ENCODE measurements at regions not wholly inside any gene's neighbourhood (a gene's known extent, or its start where the extent isn't known, plus 50 kb on each side); places are given as distances from the start of the nearest gene placed in this dataset.

DNA sequence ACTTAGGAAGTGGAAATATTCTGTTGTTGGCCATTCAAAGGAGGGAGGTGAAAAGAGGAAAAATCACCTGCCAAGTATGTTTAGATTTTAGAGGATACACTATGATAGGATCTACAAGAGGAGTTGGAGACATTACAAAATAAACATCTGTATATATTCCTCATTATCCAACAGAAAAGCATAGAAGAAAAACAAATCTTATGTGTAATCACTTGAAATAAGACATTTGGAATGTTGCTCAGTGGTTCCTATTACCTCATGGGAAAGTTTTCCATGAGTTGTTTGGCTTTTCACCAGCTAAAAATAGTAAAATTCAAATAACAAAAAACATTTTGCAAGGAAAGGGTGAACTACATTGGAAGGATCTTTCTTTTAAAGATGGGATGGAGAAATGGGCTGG lies 76.7 kb upstream of the CARMIL1 start:
- TF ChIP-seq, protein P1, sequence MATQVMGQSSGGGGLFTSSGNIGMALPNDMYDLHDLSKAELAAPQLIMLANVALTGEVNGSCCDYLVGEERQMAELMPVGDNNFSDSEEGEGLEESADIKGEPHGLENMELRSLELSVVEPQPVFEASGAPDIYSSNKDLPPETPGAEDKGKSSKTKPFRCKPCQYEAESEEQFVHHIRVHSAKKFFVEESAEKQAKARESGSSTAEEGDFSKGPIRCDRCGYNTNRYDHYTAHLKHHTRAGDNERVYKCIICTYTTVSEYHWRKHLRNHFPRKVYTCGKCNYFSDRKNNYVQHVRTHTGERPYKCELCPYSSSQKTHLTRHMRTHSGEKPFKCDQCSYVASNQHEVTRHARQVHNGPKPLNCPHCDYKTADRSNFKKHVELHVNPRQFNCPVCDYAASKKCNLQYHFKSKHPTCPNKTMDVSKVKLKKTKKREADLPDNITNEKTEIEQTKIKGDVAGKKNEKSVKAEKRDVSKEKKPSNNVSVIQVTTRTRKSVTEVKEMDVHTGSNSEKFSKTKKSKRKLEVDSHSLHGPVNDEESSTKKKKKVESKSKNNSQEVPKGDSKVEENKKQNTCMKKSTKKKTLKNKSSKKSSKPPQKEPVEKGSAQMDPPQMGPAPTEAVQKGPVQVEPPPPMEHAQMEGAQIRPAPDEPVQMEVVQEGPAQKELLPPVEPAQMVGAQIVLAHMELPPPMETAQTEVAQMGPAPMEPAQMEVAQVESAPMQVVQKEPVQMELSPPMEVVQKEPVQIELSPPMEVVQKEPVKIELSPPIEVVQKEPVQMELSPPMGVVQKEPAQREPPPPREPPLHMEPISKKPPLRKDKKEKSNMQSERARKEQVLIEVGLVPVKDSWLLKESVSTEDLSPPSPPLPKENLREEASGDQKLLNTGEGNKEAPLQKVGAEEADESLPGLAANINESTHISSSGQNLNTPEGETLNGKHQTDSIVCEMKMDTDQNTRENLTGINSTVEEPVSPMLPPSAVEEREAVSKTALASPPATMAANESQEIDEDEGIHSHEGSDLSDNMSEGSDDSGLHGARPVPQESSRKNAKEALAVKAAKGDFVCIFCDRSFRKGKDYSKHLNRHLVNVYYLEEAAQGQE (IDR thresholded peaks at IDR 0.05; ENCODE audit: low read depth) = no peak
- TF ChIP-seq TAF1 (IDR thresholded peaks at IDR 0.05; ENCODE audit: low read depth) (no peak), MAX (IDR thresholded peaks at IDR 0.05) (no peak), CEBPB (IDR thresholded peaks at IDR 0.05) (no peak), YY1 (IDR thresholded peaks at IDR 0.05; ENCODE audit: low read depth) (no peak), TCF12 (IDR thresholded peaks at IDR 0.05; ENCODE audit: low read depth) (no peak), EP300 (IDR thresholded peaks at IDR 0.05; ENCODE audit: borderline replicate concordance) (no peak), EGR1 (IDR thresholded peaks at IDR 0.05) (no peak), TEAD4 (IDR thresholded peaks at IDR 0.05) (no peak), CREB1 (IDR thresholded peaks at IDR 0.05; ENCODE audit: low read depth) (no peak), NFIC (IDR thresholded peaks at IDR 0.05) (no peak), RAD21 (IDR thresholded peaks at IDR 0.05; ENCODE audit: low read depth) (no peak), USF1 (IDR thresholded peaks at IDR 0.05) (no peak)

- TF ChIP-seq RAD21 (IDR thresholded peaks at IDR 0.05; ENCODE audit: low read depth) (no peak), CEBPB (IDR thresholded peaks at IDR 0.05) (no peak), NFIC (IDR thresholded peaks at IDR 0.05) (no peak), FOXM1 (IDR thresholded peaks at IDR 0.05; ENCODE audit: borderline replicate concordance, low read depth) (no peak), USF1 (IDR thresholded peaks at IDR 0.05) (no peak), MAX (IDR thresholded peaks at IDR 0.05) (no peak), TAF1 (IDR thresholded peaks at IDR 0.05; ENCODE audit: low read depth) (no peak), EGR1 (IDR thresholded peaks at IDR 0.05) (no peak), TCF12 (IDR thresholded peaks at IDR 0.05; ENCODE audit: low read depth) (no peak)
- TF ChIP-seq, protein P1 (IDR thresholded peaks at IDR 0.05; ENCODE audit: low read depth) = no peak
Observed at GRCh38 chr6:25205629-25206028, 73.5 kb upstream of the CARMIL1 start.

DNA sequence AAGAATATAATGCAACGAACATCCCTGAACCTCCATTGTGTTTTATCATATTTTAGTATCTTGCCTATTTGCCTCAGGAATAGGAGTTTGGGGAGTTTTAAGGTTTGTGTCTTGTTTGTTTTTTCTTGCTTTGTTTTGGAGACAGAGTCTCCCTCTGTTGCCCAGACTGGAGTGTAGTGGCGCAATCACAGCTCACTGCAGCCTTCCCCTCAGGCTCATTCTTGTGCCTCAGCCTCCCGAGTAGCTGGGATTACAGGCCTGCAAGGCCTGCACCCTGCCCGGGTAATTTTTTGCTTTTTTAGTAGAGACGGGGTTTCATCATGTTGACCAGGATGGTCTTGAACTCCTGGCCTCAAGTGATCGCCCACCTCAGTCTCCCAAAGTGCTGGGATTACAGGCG lies 63.3 kb upstream of the CARMIL1 start:
- no peak for TF ChIP-seq RAD21 (IDR thresholded peaks at IDR 0.05; ENCODE audit: low read depth)
- TF ChIP-seq CREB1 (IDR thresholded peaks at IDR 0.05; ENCODE audit: low read depth) = no peak
- TF ChIP-seq EGR1 (IDR thresholded peaks at IDR 0.05) = no peak
- TF ChIP-seq TEAD4 (IDR thresholded peaks at IDR 0.05) = no peak
- TF ChIP-seq NFIC (IDR thresholded peaks at IDR 0.05) = no peak
- TF ChIP-seq TCF12 (IDR thresholded peaks at IDR 0.05; ENCODE audit: low read depth) = no peak
- TF ChIP-seq, protein P1 (IDR thresholded peaks at IDR 0.05; ENCODE audit: low read depth) = no peak
- TF ChIP-seq TAF1 (IDR thresholded peaks at IDR 0.05; ENCODE audit: low read depth) = no peak
- TF ChIP-seq MAX (IDR thresholded peaks at IDR 0.05) = no peak
- TF ChIP-seq EP300 (IDR thresholded peaks at IDR 0.05; ENCODE audit: borderline replicate concordance) = no peak
- no peak for TF ChIP-seq ZBTB7A (IDR thresholded peaks at IDR 0.05; ENCODE audit: low read depth)
- no peak for TF ChIP-seq USF1 (IDR thresholded peaks at IDR 0.05)
- TF ChIP-seq YY1 (IDR thresholded peaks at IDR 0.05; ENCODE audit: low read depth) = no peak
- TF ChIP-seq FOXM1 (IDR thresholded peaks at IDR 0.05; ENCODE audit: borderline replicate concordance, low read depth) = no peak
- no peak for TF ChIP-seq CEBPB (IDR thresholded peaks at IDR 0.05)

DNA sequence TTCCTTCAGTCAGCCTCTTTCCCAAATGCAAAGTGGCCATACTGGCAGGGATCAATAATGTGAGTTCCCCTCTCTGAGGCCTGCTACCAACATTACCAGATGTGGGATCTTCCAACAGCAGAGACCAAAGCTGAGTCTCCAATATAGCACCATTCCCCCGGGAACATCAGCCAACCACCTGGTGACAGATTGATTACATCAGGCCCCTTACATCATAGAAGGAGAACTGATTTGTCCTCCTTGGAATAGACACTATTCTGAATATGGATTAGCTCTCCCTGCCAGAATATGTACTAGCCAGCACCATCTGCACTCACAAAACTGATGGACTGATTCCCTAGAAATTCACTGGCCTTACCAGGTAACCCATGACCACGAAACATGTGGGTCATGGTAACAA lies 61.9 kb upstream of the CARMIL1 start:
- TF ChIP-seq EGR1 (IDR thresholded peaks at IDR 0.05) = no peak
- TF ChIP-seq MAX (IDR thresholded peaks at IDR 0.05) = no peak
- no peak for TF ChIP-seq TAF1 (IDR thresholded peaks at IDR 0.05; ENCODE audit: low read depth)
- no peak for TF ChIP-seq CREB1 (IDR thresholded peaks at IDR 0.05; ENCODE audit: low read depth)
- TF ChIP-seq, protein P1 (IDR thresholded peaks at IDR 0.05; ENCODE audit: low read depth) = no peak
- TF ChIP-seq CEBPB (IDR thresholded peaks at IDR 0.05) = no peak
- TF ChIP-seq ZBTB7A (IDR thresholded peaks at IDR 0.05; ENCODE audit: low read depth) = no peak
- TF ChIP-seq EP300 (IDR thresholded peaks at IDR 0.05; ENCODE audit: borderline replicate concordance) = no peak
- TF ChIP-seq NFIC (IDR thresholded peaks at IDR 0.05) = no peak
- no peak for TF ChIP-seq FOXM1 (IDR thresholded peaks at IDR 0.05; ENCODE audit: borderline replicate concordance, low read depth)
- no peak for TF ChIP-seq TCF12 (IDR thresholded peaks at IDR 0.05; ENCODE audit: low read depth)
- no peak for TF ChIP-seq YY1 (IDR thresholded peaks at IDR 0.05; ENCODE audit: low read depth)
- no peak for TF ChIP-seq TEAD4 (IDR thresholded peaks at IDR 0.05)
- no peak for TF ChIP-seq RAD21 (IDR thresholded peaks at IDR 0.05; ENCODE audit: low read depth)
- no peak for TF ChIP-seq USF1 (IDR thresholded peaks at IDR 0.05)
